GM18867 (cell line): ENCODE measurements at regions not wholly inside any gene's neighbourhood (a gene's known extent, or its start where the extent isn't known, plus 50 kb on each side); places are given as distances from the start of the nearest gene placed in this dataset.

Source experiments
- ATAC-seq: cut with Tn5 transposase; IDR thresholded peaks from one replicate; pipeline ENCODE4 v1.9.1; 2021; ENCODE audit warnings: mild to moderate bottlenecking, moderate library complexity; ENCODE audit not compliant: unreplicated experiment

- no peak for ATAC-seq
These were observed 84.9 kb upstream of the C21orf91 start for GRCh38 chr21:17903929-17904639.

- no peak for ATAC-seq
These were observed 84.1 kb upstream of the C21orf91 start for GRCh38 chr21:17903029-17903806.

- no peak for ATAC-seq
These were observed 82.4 kb upstream of the C21orf91 start for GRCh38 chr21:17901458-17902079.

GRCh38 chr21:17900990-17901385 is 81.8 kb upstream of the C21orf91 start:
- ATAC-seq: no peak

- no peak for ATAC-seq
These were observed 81.3 kb upstream of the C21orf91 start for GRCh38 chr21:17900281-17900989.

- no peak for ATAC-seq
These were observed 70.0 kb upstream of the C21orf91 start for GRCh38 chr21:17889171-17889570.

- ATAC-seq: no peak
These were observed 50.0 kb upstream of the C21orf91 start for GRCh38 chr21:17869115-17869514.
